ENCODE measurements at regions not wholly inside any gene's neighbourhood (a gene's known extent, or its start where the extent isn't known, plus 50 kb on each side); places are given as distances from the start of the nearest gene placed in this dataset.

DNA sequence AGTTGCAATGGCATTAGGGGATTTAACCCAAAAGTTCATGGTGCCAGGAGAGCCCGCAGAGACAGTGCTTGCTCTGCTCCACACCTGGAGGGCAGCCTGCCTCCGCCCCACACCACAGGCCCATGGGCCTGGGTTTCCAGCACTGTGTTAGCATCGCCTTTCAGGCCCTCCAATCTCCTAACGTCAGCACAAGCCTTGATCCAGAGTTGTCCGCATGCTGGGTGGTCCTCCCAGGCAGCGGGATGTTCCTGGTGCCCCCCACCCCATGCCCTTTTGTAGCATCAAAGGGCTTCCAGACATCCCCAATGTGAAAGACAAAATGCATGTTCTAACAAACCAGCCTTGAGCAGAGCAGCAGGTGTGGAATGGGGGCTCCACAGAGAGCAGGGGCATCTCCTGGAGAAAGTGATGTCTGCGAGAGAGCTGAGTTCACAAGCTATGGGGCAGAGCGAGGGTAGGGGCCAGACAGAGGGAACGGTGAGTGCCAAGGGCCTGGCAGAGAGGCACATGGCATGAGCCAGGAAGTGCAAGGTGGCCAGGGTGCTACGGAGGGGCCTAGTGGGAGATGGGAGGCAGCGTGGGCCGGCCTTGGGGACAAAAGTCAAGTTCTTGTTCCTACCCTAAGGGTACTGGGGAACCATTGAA, 119.2 kb downstream of the CYP26B1 start (continued):
- TF ChIP-seq CHD7 (IDR thresholded peaks at IDR 0.05; ENCODE audit: insufficient replicate concordance, low read length), result no peak
- TF ChIP-seq JUND (IDR thresholded peaks at IDR 0.05; ENCODE audit: low read length), result no peak
- no peak for TF ChIP-seq GTF2F1 (IDR thresholded peaks at IDR 0.05; ENCODE audit: borderline replicate concordance, low read depth, low read length)
- no peak for TF ChIP-seq HDAC2 (IDR thresholded peaks at IDR 0.05; ENCODE audit: borderline replicate concordance in 1 of 2, low read depth in 2 of 2, low read length in 2 of 2)
- no peak for TF ChIP-seq E2F6 (IDR thresholded peaks at IDR 0.05)
- TF ChIP-seq SIX5 (IDR thresholded peaks at IDR 0.05; ENCODE audit: low read depth, low read length), result no peak
- no peak for TF ChIP-seq MAX (IDR thresholded peaks at IDR 0.05)
- no peak for TF ChIP-seq RAD21 (IDR thresholded peaks at IDR 0.05 in 1 of 2, conservative IDR thresholded peaks at IDR 0.05 in 1 of 2; ENCODE audit: low read depth in 2 of 2, low read length in 2 of 2)
- TF ChIP-seq SP4 (IDR thresholded peaks at IDR 0.05; ENCODE audit: low read length), result no peak
- TF ChIP-seq TAF1 (IDR thresholded peaks at IDR 0.05; ENCODE audit: low read depth, low read length), result no peak
